Left lung (tissue), 4 donors: ENCODE measurements at regions not wholly inside any gene's neighbourhood (a gene's known extent, or its start where the extent isn't known, plus 50 kb on each side); places are given as distances from the start of the nearest gene placed in this dataset.
A peak's percentile ranks its signal among the peaks of the same experiment; 100 is the strongest.

Experiments used
- ATAC-seq: fragments of 200-7000 bp; cut with Tn5 transposase; one replicate; pipeline ENCODE4 v1.9.1; 2020; ENCODE audit warnings: moderate library complexity
- DNase-seq, 4 donors: peaks; one replicate each; pipeline ENCODE4 v3.0.0-alpha.2; 2013 to 2020
- H3K27ac ChIP-seq, 2 donors: fragments of 200-600 bp; sonication (generic) in 1 of 2; one replicate each; pipeline versions ENCODE4 v1.5.0 to v1.8.0; 2020 to 2021
- H3K27me3 ChIP-seq, 2 donors: fragments of 200-600 bp; sonication (generic) in 1 of 2; one replicate each; pipeline versions ENCODE4 v1.5.0 to v1.8.0; 2020 to 2021
- H3K36me3 ChIP-seq, 2 donors: fragments of 200-600 bp; sonication (generic) in 1 of 2; one replicate each; pipeline versions ENCODE4 v1.5.0 to v1.8.0; 2020 to 2021
- H3K4me1 ChIP-seq, 2 donors: fragments of 200-600 bp; one replicate each; pipeline ENCODE4 v1.8.0; 2021
- H3K4me3 ChIP-seq, 2 donors: fragments of 200-600 bp; sonication (generic) in 1 of 2; one replicate each; pipeline versions ENCODE4 v1.5.0 to v1.8.0; 2020 to 2021; ENCODE audit warnings: mild to moderate bottlenecking in 1 of 2
- H3K9me3 ChIP-seq, 2 donors: fragments of 200-600 bp; sonication (generic) in 1 of 2; one replicate each; pipeline versions ENCODE4 v1.5.0 to v1.8.0; 2020 to 2021
- intact Hi-C, 2 donors: fragments of 100-400 bp; cut with DNase I; formaldehyde crosslinking; loops; one replicate each; pipeline versions ENCODE4 v1.11.2 to v1.14.2; 2022
- TF ChIP-seq, protein P1 (sequence below), 2 donors: fragments of 200-600 bp; sonication (generic) in 1 of 2; IDR thresholded peaks; one replicate each; pipeline versions ENCODE4 v1.5.0 to v1.8.0; 2021; ENCODE audit warnings: antibody characterized with exemption in 2 of 2
- donor health status: DM: no; HTN: yes; CAD: no.
- donor health status: DM: no; HTN: no; CAD: no.

DNA sequence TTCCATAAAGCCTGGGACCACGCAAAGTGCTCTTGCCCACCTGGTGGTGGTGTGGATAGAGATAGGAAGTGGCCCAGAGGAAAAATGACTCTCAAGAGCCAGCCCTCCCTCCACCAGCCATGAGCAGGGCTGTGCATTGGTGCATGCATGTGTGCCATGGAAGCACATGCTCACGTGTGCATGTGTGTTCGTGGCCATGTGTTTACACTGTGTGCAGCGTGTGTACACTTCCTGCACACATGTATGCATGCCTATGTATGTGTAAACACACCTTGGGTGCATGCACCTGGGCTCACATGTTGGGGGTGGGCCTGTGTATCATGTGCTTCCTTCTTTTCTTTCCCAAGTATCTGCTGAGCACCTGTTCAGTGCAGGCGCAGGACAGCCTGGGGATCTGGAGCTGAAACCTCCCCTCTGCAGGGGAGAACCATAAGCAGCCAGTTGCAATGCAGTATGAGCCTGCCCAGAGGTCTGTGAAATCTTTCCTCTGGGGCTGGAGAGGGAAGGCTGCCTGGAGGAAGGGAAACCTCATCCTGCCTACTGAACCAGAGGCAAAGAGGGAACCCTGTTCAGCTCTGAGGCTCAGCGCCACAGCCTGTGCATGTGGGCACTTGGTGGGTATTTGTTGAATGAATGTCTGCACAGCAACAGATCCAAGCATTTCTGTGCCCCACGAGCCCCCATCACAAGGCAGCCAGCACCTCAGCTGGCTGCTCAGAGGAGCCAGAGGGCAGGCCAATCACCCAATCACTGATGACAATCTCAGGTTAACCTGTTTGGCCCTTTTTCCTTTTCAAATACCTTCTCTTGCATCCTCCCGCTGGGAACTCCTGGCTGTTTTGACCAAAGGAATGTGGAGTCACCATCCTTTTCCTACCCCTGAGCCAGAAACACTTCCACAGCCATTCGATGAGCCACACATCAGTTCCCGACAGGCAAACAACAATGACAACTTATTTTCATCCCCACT is 327.0 kb downstream of the NPHP4 start:
- ATAC-seq (no peak), DNase-seq (no peak)
- H3K4me1 ChIP-seq: no peaks in the 10 kb centered on the region
- no peak overlapping the region for H3K27ac ChIP-seq
- no peaks in the 10 kb centered on the region for H3K36me3 ChIP-seq
- TF ChIP-seq, protein P1, sequence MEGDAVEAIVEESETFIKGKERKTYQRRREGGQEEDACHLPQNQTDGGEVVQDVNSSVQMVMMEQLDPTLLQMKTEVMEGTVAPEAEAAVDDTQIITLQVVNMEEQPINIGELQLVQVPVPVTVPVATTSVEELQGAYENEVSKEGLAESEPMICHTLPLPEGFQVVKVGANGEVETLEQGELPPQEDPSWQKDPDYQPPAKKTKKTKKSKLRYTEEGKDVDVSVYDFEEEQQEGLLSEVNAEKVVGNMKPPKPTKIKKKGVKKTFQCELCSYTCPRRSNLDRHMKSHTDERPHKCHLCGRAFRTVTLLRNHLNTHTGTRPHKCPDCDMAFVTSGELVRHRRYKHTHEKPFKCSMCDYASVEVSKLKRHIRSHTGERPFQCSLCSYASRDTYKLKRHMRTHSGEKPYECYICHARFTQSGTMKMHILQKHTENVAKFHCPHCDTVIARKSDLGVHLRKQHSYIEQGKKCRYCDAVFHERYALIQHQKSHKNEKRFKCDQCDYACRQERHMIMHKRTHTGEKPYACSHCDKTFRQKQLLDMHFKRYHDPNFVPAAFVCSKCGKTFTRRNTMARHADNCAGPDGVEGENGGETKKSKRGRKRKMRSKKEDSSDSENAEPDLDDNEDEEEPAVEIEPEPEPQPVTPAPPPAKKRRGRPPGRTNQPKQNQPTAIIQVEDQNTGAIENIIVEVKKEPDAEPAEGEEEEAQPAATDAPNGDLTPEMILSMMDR (IDR thresholded peaks at IDR 0.05): no peak
- H3K9me3 ChIP-seq: no peaks in the 10 kb centered on the region
- H3K27me3 ChIP-seq: peaks cover 0 to 50% of the 10 kb centered on the region in 2 donors
- intact Hi-C loops: no loop called here
- no peak overlapping the region for H3K4me3 ChIP-seq

- no peak overlapping the region for H3K4me3 ChIP-seq
- H3K36me3 ChIP-seq: no peaks in the 10 kb centered on the region
- H3K9me3 ChIP-seq: no peaks in the 10 kb centered on the region
- H3K27ac ChIP-seq: no peak overlapping the region
- H3K4me1 ChIP-seq: no peaks in the 10 kb centered on the region
- DNase-seq (peak in 1 of 4 donors; percentile 10), ATAC-seq (no peak)
- H3K27me3 ChIP-seq: peaks cover 0 to 50% of the 10 kb centered on the region in 2 donors
- intact Hi-C loops: no loop called here
- TF ChIP-seq, protein P1 (IDR thresholded peaks at IDR 0.05): no peak
These were observed 328.0 kb downstream of the NPHP4 start for GRCh38 chr1:5664081-5664768.

DNA sequence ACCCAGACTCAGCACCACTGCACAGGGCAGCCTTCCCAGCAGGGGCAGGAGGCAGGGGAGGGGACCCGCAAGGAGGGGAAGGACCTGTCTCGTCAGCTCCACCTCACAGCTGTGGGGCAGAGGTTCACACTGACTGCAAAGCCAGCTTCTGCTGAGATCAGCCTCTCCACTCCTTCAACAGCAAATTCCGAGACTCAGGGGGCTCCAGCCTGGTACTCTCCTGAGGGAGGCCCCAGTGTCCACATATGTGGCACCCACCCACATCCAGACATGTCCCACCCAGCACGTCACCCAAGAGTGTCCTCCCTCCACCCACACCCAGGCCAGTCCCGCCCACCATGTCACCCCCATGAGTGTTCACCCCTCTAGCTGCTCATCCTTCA is 329.5 kb downstream of the NPHP4 start:
- no peaks in the 10 kb centered on the region for H3K36me3 ChIP-seq
- DNase-seq (peak in 1 of 4 donors; percentile 12), ATAC-seq (no peak)
- no peak overlapping the region for H3K27ac ChIP-seq
- peaks cover 0 to 50% of the 10 kb centered on the region in 2 donors for H3K27me3 ChIP-seq
- TF ChIP-seq, protein P1 (IDR thresholded peaks at IDR 0.05): no peak
- no peak overlapping the region for H3K4me3 ChIP-seq
- intact Hi-C loops: no loop called here
- H3K4me1 ChIP-seq: no peaks in the 10 kb centered on the region
- no peaks in the 10 kb centered on the region for H3K9me3 ChIP-seq

- no peaks in the 10 kb centered on the region for H3K9me3 ChIP-seq
- ATAC-seq: no peak
- TF ChIP-seq, protein P1 (IDR thresholded peaks at IDR 0.05): no peak
- peaks cover 0 to 50% of the 10 kb centered on the region in 2 donors for H3K27me3 ChIP-seq
- no peak overlapping the region for H3K27ac ChIP-seq
- H3K4me3 ChIP-seq: no peak overlapping the region
- intact Hi-C loops: no loop called here
- peak in 1 of 4 donors; percentile 6 for DNase-seq
- no peaks in the 10 kb centered on the region for H3K36me3 ChIP-seq
- no peaks in the 10 kb centered on the region for H3K4me1 ChIP-seq
These were observed 330.0 kb downstream of the NPHP4 start for GRCh38 chr1:5662086-5662743.
